Thyroid gland (tissue), 4 donors: ENCODE measurements at regions not wholly inside any gene's neighbourhood (a gene's known extent, or its start where the extent isn't known, plus 50 kb on each side); places are given as distances from the start of the nearest gene placed in this dataset.

Experiments used
- DNase-seq, 2 donors: peaks; one replicate each; pipeline ENCODE4 v3.0.0-alpha.2; 2019
- H3K27ac ChIP-seq, 3 donors: fragments of 200-600 bp; sonication (generic); 1 replicate in 2 of 3; 2 replicates in 1 of 3; pipeline ENCODE4 v1.5.1; 2016 to 2019; ENCODE audit warnings: mild to moderate bottlenecking in 1 of 3, moderate library complexity in 1 of 3
- H3K27me3 ChIP-seq: fragments of 200-600 bp; sonication (generic); one replicate; pipeline ENCODE4 v1.5.1; 2019
- H3K36me3 ChIP-seq, 2 donors: fragments of 200-600 bp; sonication (generic); one replicate each; pipeline ENCODE4 v1.5.1; 2016 to 2019
- H3K4me1 ChIP-seq, 2 donors: fragments of 200-600 bp; sonication (generic); one replicate each; pipeline ENCODE4 v1.5.1; 2017 to 2019
- H3K4me3 ChIP-seq, 3 donors: fragments of 200-600 bp; sonication (generic); replicated peaks in 1 of 3; 1 replicate in 2 of 3; 2 replicates in 1 of 3; pipeline ENCODE4 v1.5.1; 2016; ENCODE audit warnings: mild to moderate bottlenecking in 1 of 3
- H3K9me3 ChIP-seq: fragments of 200-600 bp; sonication (generic); one replicate; pipeline ENCODE4 v1.5.1; 2017
- CTCF ChIP-seq, 6 experiments: fragments of 200-600 bp in 3 of 6; fragments of 450-650 bp in 3 of 6; sonication (generic) in 3 of 6; IDR thresholded peaks; one replicate each; pipeline ENCODE4 v1.5.1; 2016 to 2019; ENCODE audit warnings: antibody characterized with exemption in 6 of 6, mild to moderate bottlenecking in 2 of 6, inconsistent platforms in 1 of 6, moderate library complexity in 1 of 6
- POLR2A ChIP-seq, 2 donors: fragments of 450-650 bp; IDR thresholded peaks; one replicate each; pipeline ENCODE4 v1.6.1; 2017; ENCODE audit warnings: antibody characterized with exemption in 2 of 2, mild to moderate bottlenecking in 2 of 2, moderate library complexity in 1 of 2
- WGBS, 2 donors: methylation state at CpG; one replicate each; pipeline ENCODE4 v1.1.5; 2017; 5-methylcytosine and 5-hydroxymethylcytosine counted together
- intact Hi-C: fragments of 100-400 bp; cut with DNase I; formaldehyde crosslinking; loops from one replicate; pipeline ENCODE4 v1.15.1; 2023

GRCh38 chr15:93162560-93162959, 73.5 kb upstream of the RGMA start:
- intact Hi-C loops: no loop called here
- DNase-seq: no peak
- no peak overlapping the region for H3K27ac ChIP-seq
- no peaks in the 10 kb centered on the region for H3K27me3 ChIP-seq
- H3K9me3 ChIP-seq: no peaks in the 10 kb centered on the region
- 76 to 89% methylated on average over 5 of the region's 5 CpGs for WGBS, 2 donors
- H3K36me3 ChIP-seq: no peaks in the 10 kb centered on the region
- no peaks in the 10 kb centered on the region for H3K4me1 ChIP-seq
- TF ChIP-seq POLR2A (IDR thresholded peaks at IDR 0.05) (no peak), CTCF (IDR thresholded peaks at IDR 0.05) (no peak)
- H3K4me3 ChIP-seq: no peak overlapping the region

GRCh38 chr15:93159930-93160329, 70.9 kb upstream of the RGMA start:
- Histone ChIP-seq H3K36me3 (no peaks in the 10 kb centered on the region), H3K9me3 (no peaks in the 10 kb centered on the region), H3K27me3 (no peaks in the 10 kb centered on the region), H3K27ac (no peak overlapping the region), H3K4me3 (no peak overlapping the region), H3K4me1 (no peaks in the 10 kb centered on the region)
- TF ChIP-seq POLR2A (IDR thresholded peaks at IDR 0.05): no peak
- TF ChIP-seq CTCF (IDR thresholded peaks at IDR 0.05): no peak
- DNase-seq: no peak
- 64 to 82% methylated on average over 5 of the region's 5 CpGs for WGBS, 2 donors
- intact Hi-C loops: no loop called here

DNA sequence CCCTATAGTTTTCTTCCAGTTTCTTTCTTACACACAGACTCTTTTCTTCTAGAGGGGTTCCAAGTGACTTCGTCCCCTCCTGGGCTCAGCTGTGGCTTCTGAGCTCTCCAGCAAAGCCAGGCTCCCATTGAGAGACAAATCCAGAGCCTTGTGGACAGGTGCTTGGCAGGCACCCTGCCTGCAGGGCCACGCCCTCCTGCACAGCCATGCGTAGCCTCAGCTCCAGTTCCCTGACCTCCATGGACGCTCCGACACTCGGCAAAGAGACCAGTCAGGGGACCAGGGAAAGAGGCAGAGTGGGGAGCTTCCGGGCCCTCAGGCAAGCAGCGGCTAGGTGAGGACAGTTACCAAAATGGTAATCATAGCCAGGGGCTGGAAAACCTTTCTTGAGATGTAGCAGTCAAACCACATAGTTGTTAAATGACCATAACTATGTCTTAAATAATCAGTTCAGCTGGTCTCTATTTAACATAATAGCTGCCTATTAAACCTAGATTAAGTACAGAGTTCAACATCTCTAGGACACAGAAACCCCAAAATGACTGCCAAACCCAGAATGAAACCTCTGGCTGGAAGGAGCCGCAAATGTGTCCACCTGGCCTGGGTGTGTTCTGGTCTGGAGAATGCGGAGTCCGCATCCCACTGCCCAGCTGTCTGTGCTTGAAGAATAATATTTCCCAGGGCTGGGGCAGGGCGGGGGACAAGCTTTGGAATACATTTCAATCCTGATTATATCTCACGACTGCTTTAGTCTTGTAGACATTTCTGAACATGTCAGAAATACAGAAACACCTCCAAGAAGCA, 69.3 kb upstream of the RGMA start:
- H3K9me3 ChIP-seq: no peaks in the 10 kb centered on the region
- WGBS, 2 donors: 77 to 85% methylated on average over 13 of the region's 13 CpGs
- H3K27me3 ChIP-seq: no peaks in the 10 kb centered on the region
- intact Hi-C loops: no loop called here
- peak; percentile 5 to 42 for DNase-seq
- H3K27ac ChIP-seq: no peak overlapping the region
- no peaks in the 10 kb centered on the region for H3K36me3 ChIP-seq
- no peak overlapping the region for H3K4me3 ChIP-seq
- peaks cover 0 to under 1% of the 10 kb centered on the region in 2 donors for H3K4me1 ChIP-seq
- TF ChIP-seq CTCF (IDR thresholded peaks at IDR 0.05) (no peak), POLR2A (IDR thresholded peaks at IDR 0.05) (no peak)

DNA sequence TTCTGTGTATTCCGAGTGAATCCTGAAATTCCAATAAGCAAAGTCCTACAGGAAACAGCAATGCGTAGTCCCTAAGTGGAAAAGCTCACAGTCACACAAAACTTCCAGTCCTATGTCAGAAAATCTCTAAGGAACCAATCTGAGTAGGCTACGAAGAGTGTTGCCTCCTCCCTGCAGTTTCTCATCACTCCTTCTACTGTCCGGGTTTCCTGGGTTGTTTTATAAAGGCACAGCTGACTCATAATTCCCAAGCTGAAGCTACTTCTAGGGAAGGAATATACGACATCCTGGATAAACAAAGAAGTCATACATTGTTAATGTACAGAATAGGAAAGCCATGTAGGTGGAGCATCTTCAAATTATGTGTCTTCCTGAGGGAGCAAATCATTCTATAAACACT, 65.7 kb upstream of the RGMA start:
- TF ChIP-seq POLR2A (IDR thresholded peaks at IDR 0.05): no peak
- TF ChIP-seq CTCF (IDR thresholded peaks at IDR 0.05): no peak
- no peaks in the 10 kb centered on the region for H3K36me3 ChIP-seq
- H3K27me3 ChIP-seq: no peaks in the 10 kb centered on the region
- intact Hi-C loops: no loop called here
- no peak overlapping the region for H3K27ac ChIP-seq
- H3K4me3 ChIP-seq: no peak overlapping the region
- no peak for DNase-seq
- WGBS, 2 donors: 69 to 76% methylated on average over 5 of the region's 5 CpGs
- H3K9me3 ChIP-seq: no peaks in the 10 kb centered on the region
- H3K4me1 ChIP-seq: peaks cover 9 to 11% of the 10 kb centered on the region in 2 donors

GRCh38 chr15:93152951-93153350, 63.9 kb upstream of the RGMA start:
- Histone ChIP-seq H3K36me3 (no peaks in the 10 kb centered on the region), H3K9me3 (no peaks in the 10 kb centered on the region), H3K4me3 (no peak overlapping the region), H3K27ac (no peak overlapping the region), H3K4me1 (peaks cover 9 to 11% of the 10 kb centered on the region in 2 donors), H3K27me3 (no peaks in the 10 kb centered on the region)
- TF ChIP-seq CTCF (IDR thresholded peaks at IDR 0.05) (no peak), POLR2A (IDR thresholded peaks at IDR 0.05) (no peak)
- 12 to 20% methylated on average over 6 of the region's 6 CpGs for WGBS, 2 donors
- DNase-seq: peak; percentile 81 to 88
- intact Hi-C loops: no loop called here
